H1 (cell line): ENCODE measurements at regions not wholly inside any gene's neighbourhood (a gene's known extent, or its start where the extent isn't known, plus 50 kb on each side); places are given as distances from the start of the nearest gene placed in this dataset.

Experiments used
- CTCF ChIA-PET: fragments of 300-600 bp; sonication (Branson Sonifier 250); formaldehyde crosslinking; loops from one replicate; lab custom pipeline; 2021; ENCODE audit not compliant: partially characterized antibody; lab: Charles Lee
- POLR2A ChIA-PET: fragments of 300-600 bp; sonication (Branson Sonifier 250); formaldehyde crosslinking; loops from one replicate; lab custom pipeline; 2021; ENCODE audit warnings: inconsistent platforms; ENCODE audit not compliant: partially characterized antibody; lab: Charles Lee
- DNase-seq, 2 experiments: peaks; one replicate each; pipeline versions ENCODE4 v3.0.0 to v3.0.0-alpha.2; 2010 to 2022; ENCODE audit warnings: low spot score in 2 of 2, low read depth in 1 of 2, mixed read lengths in 1 of 2
- FAIRE-seq: peaks from 2 replicates; lab custom pipeline; 2011; peaks lifted over from hg19 to GRCh38; lab: Jason Lieb, UNC
- H2AFZ ChIP-seq: 2 replicates; pipeline ENCODE4 v1.8.1; 2012; ENCODE audit warnings: low read length, inconsistent platforms
- H2AK5ac ChIP-seq: 2 replicates; pipeline ENCODE4 v1.6.1; 2013; ENCODE audit warnings: low read depth, low read length
- H2BK120ac ChIP-seq: replicated peaks from 2 replicates; pipeline ENCODE3; 2013; ENCODE audit warnings: low read depth, low read length, inconsistent platforms
- H2BK12ac ChIP-seq: 2 replicates; pipeline ENCODE4 v1.6.1; 2013; ENCODE audit warnings: low read depth, low read length
- H2BK15ac ChIP-seq: 2 replicates; pipeline ENCODE4 v1.6.1; 2013; ENCODE audit warnings: low read length
- H2BK20ac ChIP-seq: 2 replicates; pipeline ENCODE4 v1.6.1; 2013; ENCODE audit warnings: low read length
- H2BK5ac ChIP-seq: 2 replicates; pipeline ENCODE4 v1.6.1; 2013; ENCODE audit warnings: low read depth, low read length
- H3K14ac ChIP-seq: 2 replicates; pipeline ENCODE4 v1.6.1; 2013; ENCODE audit warnings: inconsistent platforms; ENCODE audit not compliant: insufficient read length
- H3K18ac ChIP-seq: 2 replicates; pipeline ENCODE4 v1.6.1; 2013; ENCODE audit warnings: low read length; ENCODE audit errors: extremely low read depth
- H3K23ac ChIP-seq: 2 replicates; pipeline ENCODE4 v1.6.1; 2013; ENCODE audit warnings: inconsistent platforms; ENCODE audit not compliant: insufficient read length
- H3K23me2 ChIP-seq: 2 replicates; pipeline ENCODE4 v1.6.1; 2013; ENCODE audit warnings: low read depth, low read length
- H3K27ac ChIP-seq: 2 replicates; pipeline ENCODE4 v1.6.1; 2011; ENCODE audit warnings: low read depth, low read length, inconsistent platforms
- H3K27me3 ChIP-seq, 4 experiments: replicated peaks in 1 of 4; 1 replicate in 1 of 4; 2 replicates in 3 of 4; pipeline versions ENCODE4 v1.6.1 to v1.8.1; 2011 to 2013; ENCODE audit warnings: low read length in 3 of 4, mild to moderate bottlenecking in 3 of 4, inconsistent platforms in 2 of 4, mixed read lengths in 2 of 4, moderate library complexity in 1 of 4; ENCODE audit not compliant: control insufficient read depth in 3 of 4, insufficient read depth in 3 of 4; ENCODE audit errors: extremely low read depth in 1 of 4
- H3K36me3 ChIP-seq, 4 experiments: 2 replicates each; pipeline versions ENCODE4 v1.6.1 to v1.8.1; 2011 to 2013; ENCODE audit warnings: mild to moderate bottlenecking in 4 of 4, low read length in 3 of 4, moderate library complexity in 2 of 4, control low read depth in 1 of 4, inconsistent platforms in 1 of 4; ENCODE audit not compliant: insufficient read depth in 4 of 4, control insufficient read depth in 2 of 4
- H3K4ac ChIP-seq: replicated peaks from 2 replicates; pipeline ENCODE3; 2013; ENCODE audit warnings: low read length, low read depth, mixed read lengths, inconsistent platforms; ENCODE audit not compliant: insufficient read length
- H3K4me1 ChIP-seq, 4 experiments: replicated peaks in 1 of 4; 1 replicate in 1 of 4; 2 replicates in 3 of 4; pipeline versions ENCODE4 v1.6.1 to v1.8.1; 2011 to 2013; ENCODE audit warnings: low read length in 3 of 4, inconsistent platforms in 2 of 4, mixed read lengths in 1 of 4; ENCODE audit not compliant: insufficient read depth in 4 of 4, control insufficient read depth in 3 of 4
- H3K4me2 ChIP-seq, 2 experiments: 2 replicates each; pipeline versions ENCODE4 v1.6.1 to v1.8.1; 2011 to 2013; ENCODE audit warnings: low read depth in 2 of 2, low read length in 2 of 2, control low read depth in 1 of 2, inconsistent platforms in 1 of 2, mild to moderate bottlenecking in 1 of 2; ENCODE audit not compliant: insufficient read depth in 1 of 2
- H3K4me3 ChIP-seq, 4 experiments: fragments of 200-600, 300-600 bp in 1 of 4; sonication (generic), shearing (Covaris generic), sonication (Bioruptor Twin) in 1 of 4; 2 replicates each; pipeline versions ENCODE4 v1.5.1 to v1.8.1; 2011 to 2016; ENCODE audit warnings: low read length in 4 of 4, low read depth in 3 of 4, control low read depth in 2 of 4, inconsistent platforms in 2 of 4, mild to moderate bottlenecking in 2 of 4, mixed read lengths in 1 of 4, moderate library complexity in 1 of 4; ENCODE audit not compliant: insufficient read depth in 2 of 4; ENCODE audit errors: extremely low read depth in 1 of 4
- H3K56ac ChIP-seq: replicated peaks from 2 replicates; pipeline ENCODE3; 2013; ENCODE audit warnings: low read depth, mild to moderate bottlenecking, mixed read lengths, low read length, inconsistent platforms; ENCODE audit not compliant: insufficient read length
- H3K79me1 ChIP-seq: 2 replicates; pipeline ENCODE4 v1.6.1; 2013; ENCODE audit warnings: low read depth, low read length, control low read depth
- H3K79me2 ChIP-seq, 2 experiments: 2 replicates each; pipeline versions ENCODE4 v1.6.1 to v1.8.1; 2012 to 2013; ENCODE audit warnings: low read length in 2 of 2, mild to moderate bottlenecking in 2 of 2, inconsistent platforms in 1 of 2; ENCODE audit not compliant: insufficient read depth in 2 of 2, control insufficient read depth in 1 of 2
- H3K9ac ChIP-seq, 4 experiments: replicated peaks in 1 of 4; 1 replicate in 1 of 4; 2 replicates in 3 of 4; pipeline versions ENCODE4 v1.6.1 to v1.8.1; 2011 to 2013; ENCODE audit warnings: low read depth in 3 of 4, low read length in 3 of 4, control low read depth in 2 of 4, mild to moderate bottlenecking in 2 of 4, moderate library complexity in 2 of 4, inconsistent platforms in 1 of 4; ENCODE audit errors: extremely low read depth in 1 of 4
- H3K9me3 ChIP-seq, 2 experiments: 2 replicates each; pipeline versions ENCODE4 v1.6.1 to v1.8.1; 2012 to 2013; ENCODE audit warnings: mild to moderate bottlenecking in 2 of 2, moderate library complexity in 2 of 2, control low read depth in 1 of 2, inconsistent platforms in 1 of 2, low read depth in 1 of 2, low read length in 1 of 2, mixed read lengths in 1 of 2; ENCODE audit not compliant: insufficient read depth in 2 of 2
- H4K20me1 ChIP-seq, 2 experiments: replicated peaks in 1 of 2; 2 replicates each; pipeline versions ENCODE3 to v1.8.1; 2011 to 2013; ENCODE audit warnings: inconsistent platforms in 2 of 2, low read length in 2 of 2, mild to moderate bottlenecking in 1 of 2; ENCODE audit not compliant: insufficient read depth in 2 of 2, control insufficient read depth in 1 of 2
- H4K5ac ChIP-seq: 2 replicates; pipeline ENCODE4 v1.6.1; 2013; ENCODE audit warnings: low read length, low read depth, mixed read lengths, inconsistent platforms; ENCODE audit not compliant: insufficient read length
- H4K8ac ChIP-seq: 2 replicates; pipeline ENCODE4 v1.8.0; 2013; ENCODE audit warnings: mild to moderate bottlenecking, moderate library complexity, low read length, inconsistent platforms; ENCODE audit not compliant: insufficient read depth; ENCODE audit errors: extremely low read depth
- H4K91ac ChIP-seq: replicated peaks from 2 replicates; pipeline ENCODE3; 2013; ENCODE audit warnings: low read length, mixed read lengths, inconsistent platforms; ENCODE audit not compliant: insufficient read length
- ATF3 ChIP-seq: IDR thresholded peaks from 2 replicates; pipeline ENCODE4 v1.6.1; 2011; ENCODE audit warnings: low read depth, mild to moderate bottlenecking, low read length; ENCODE audit not compliant: insufficient read depth
- E2F6 ChIP-seq: IDR thresholded peaks from 2 replicates; pipeline ENCODE4 v1.6.1; 2012; ENCODE audit warnings: inconsistent platforms
- FOSL1 ChIP-seq: IDR thresholded peaks from 2 replicates; pipeline ENCODE4 v1.6.1; 2011; ENCODE audit warnings: mild to moderate bottlenecking, low read depth, low read length, moderate library complexity; ENCODE audit not compliant: insufficient read depth
- HDAC6 ChIP-seq: IDR thresholded peaks from one replicate; pipeline ENCODE4 v1.7.1; 2012; ENCODE audit warnings: low read depth, mild to moderate bottlenecking, inconsistent platforms, low read length, moderate library complexity
- KDM4A ChIP-seq: IDR thresholded peaks from one replicate; pipeline ENCODE4 v1.7.1; 2012; ENCODE audit warnings: low read depth, mild to moderate bottlenecking, moderate library complexity, low read length, inconsistent platforms; ENCODE audit not compliant: severe bottlenecking
- MAX ChIP-seq: IDR thresholded peaks from 2 replicates; pipeline ENCODE4 v1.6.1; 2012; ENCODE audit warnings: inconsistent platforms
- RBBP5 ChIP-seq: IDR thresholded peaks from 2 replicates; pipeline ENCODE4 v1.7.1; 2012; ENCODE audit warnings: low read depth, mild to moderate bottlenecking, inconsistent platforms, low read length, moderate library complexity, borderline replicate concordance
- RFX5 ChIP-seq: IDR thresholded peaks from 2 replicates; pipeline ENCODE4 v1.6.1; 2011; ENCODE audit warnings: low read depth, low read length, improper control_type of control experiment, borderline replicate concordance
- SIRT6 ChIP-seq: IDR thresholded peaks from one replicate; pipeline ENCODE4 v1.7.1; 2012; ENCODE audit warnings: low read length, inconsistent platforms
- SUZ12 ChIP-seq: fragments of 200-600 bp; sonication (generic); IDR thresholded peaks from 2 replicates; pipeline ENCODE4 v1.6.1; 2012; ENCODE audit warnings: mild to moderate bottlenecking, inconsistent platforms, low read length, moderate library complexity, mixed read lengths
- WGBS, 2 experiments: shearing (Covaris generic) in 1 of 2; methylation state at CpG; one replicate each; pipeline versions ENCODE4 v1.1.6 to v1.1.7; 2013 to 2015; ENCODE audit warnings: low lambda C conversion rate in 2 of 2, mixed read lengths in 2 of 2, inconsistent platforms in 1 of 2, low coverage in 1 of 2, missing lambda C conversion rate in 1 of 2; ENCODE audit not compliant: insufficient replicate concordance in 2 of 2, insufficient coverage in 1 of 2, insufficient read length in 1 of 2; ENCODE audit errors: extremely low coverage in 1 of 2, missing lambda C conversion rate in 1 of 2; 5-methylcytosine and 5-hydroxymethylcytosine counted together

DNA sequence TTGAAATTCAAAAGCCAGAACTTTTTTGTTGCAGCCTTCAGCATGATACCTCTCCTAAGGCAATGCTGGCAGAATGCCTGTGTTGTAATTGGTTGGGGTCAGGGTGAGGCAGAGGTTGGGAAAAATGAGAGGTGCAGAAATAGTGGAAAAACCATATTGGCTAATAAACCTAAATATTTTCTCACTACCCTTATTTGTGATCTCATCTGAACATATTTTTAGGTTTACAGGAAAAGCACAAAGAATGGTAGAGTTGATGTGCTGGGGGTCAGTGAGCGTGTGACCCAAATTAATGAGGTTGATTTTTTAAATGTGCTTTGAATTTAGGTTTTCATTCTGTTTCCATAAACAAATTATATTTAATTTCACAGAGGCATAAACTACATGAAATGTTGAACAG, 437.3 kb downstream of the HDGFL1 start:
- no peak overlapping the region for H3K27ac ChIP-seq
- H2BK120ac ChIP-seq, result no peak overlapping the region
- TF ChIP-seq ATF3 (no peak), RFX5 (no peak), RBBP5 (no peak), SUZ12 (no peak), MAX (no peak), FOSL1 (no peak), E2F6 (no peak), SIRT6 (no peak), KDM4A (no peak), HDAC6 (no peak)
- WGBS, 2 experiments, result 100% methylated on average over 1 of the region's 1 CpG; no CpG with 5 or more reads in 1 of the 2 experiments
- no peak overlapping the region for H3K23ac ChIP-seq
- H2BK12ac ChIP-seq, result no peak overlapping the region
- H3K4me1 ChIP-seq, result peaks cover 4 to 9% (median 5%) of the 10 kb centered on the region in 4 experiments
- no peak overlapping the region for H3K9ac ChIP-seq
- H4K8ac ChIP-seq, result no peak overlapping the region
- no peak overlapping the region for H3K4ac ChIP-seq
- ChIA-PET POLR2A (no interaction called here), CTCF (no interaction called here)
- no peaks in the 10 kb centered on the region for H3K9me3 ChIP-seq
- H3K18ac ChIP-seq, result no peak overlapping the region
- H3K4me2 ChIP-seq, result no peak overlapping the region
- no peak overlapping the region for H3K56ac ChIP-seq
- no peak overlapping the region for H2BK15ac ChIP-seq
- FAIRE-seq (no peak), DNase-seq (no peak)
- H3K14ac ChIP-seq, result no peak overlapping the region
- H3K27me3 ChIP-seq, result no peaks in the 10 kb centered on the region
- H3K79me2 ChIP-seq, result no peaks in the 10 kb centered on the region
- no peak overlapping the region for H2AFZ ChIP-seq
- H3K23me2 ChIP-seq, result no peaks in the 10 kb centered on the region
- H3K79me1 ChIP-seq, result no peaks in the 10 kb centered on the region
- no peaks in the 10 kb centered on the region for H3K36me3 ChIP-seq
- H4K5ac ChIP-seq, result no peak overlapping the region
- no peak overlapping the region for H2AK5ac ChIP-seq
- H4K91ac ChIP-seq, result no peak overlapping the region
- H4K20me1 ChIP-seq, result no peaks in the 10 kb centered on the region
- no peak overlapping the region for H2BK5ac ChIP-seq
- H3K4me3 ChIP-seq, result no peak overlapping the region
- no peak overlapping the region for H2BK20ac ChIP-seq
